ENCODE measurements at regions not wholly inside any gene's neighbourhood (a gene's known extent, or its start where the extent isn't known, plus 50 kb on each side); places are given as distances from the start of the nearest gene placed in this dataset.

- no peaks in the 10 kb centered on the region for H3K4me1 ChIP-seq (ENCODE audit: control insufficient read depth in 1 of 2, extremely low read depth in 1 of 2, insufficient read depth in 2 of 2, low read length in 2 of 2)
- Mint-ChIP-seq H3K4me1 (no peaks in the 10 kb centered on the region), H3K27me3 (peaks cover 4 to 7% of the 10 kb centered on the region in 2 donors), H3K27ac (no peak overlapping the region), H3K4me3 (no peak overlapping the region), H3K9me3 (peaks cover 0 to 8% (median 5%) of the 10 kb centered on the region in 3 donors), H3K36me3 (no peaks in the 10 kb centered on the region)
- DNase-seq (no peak), ATAC-seq (replicated peaks in 1 of 4) (no peak)
- H3K4me3 ChIP-seq (ENCODE audit: control insufficient read depth in 1 of 2, extremely low read depth in 1 of 2, low read length in 1 of 2), result no peak overlapping the region
- no peaks in the 10 kb centered on the region for H3K36me3 ChIP-seq (ENCODE audit: control insufficient read depth in 2 of 2, extremely low read depth in 1 of 2, insufficient read depth in 1 of 2, low read length in 1 of 2)
- H3K27me3 ChIP-seq (replicated peaks in 1 of 2; ENCODE audit: control insufficient read depth in 2 of 2, extremely low read depth in 1 of 2, insufficient read depth in 2 of 2, low read length in 1 of 2), result peaks cover 0 to 10% of the 10 kb centered on the region in 2 experiments
- WGBS (ENCODE audit: insufficient coverage), result 96% methylated on average over 3 of the region's 4 CpGs
- ChIA-PET POLR2A (no interaction called here), CTCF (no interaction called here)
- no peaks in the 10 kb centered on the region for H3K9me3 ChIP-seq
- no peak overlapping the region for H3K27ac ChIP-seq (ENCODE audit: low read length)
These were observed 151.0 kb downstream of the SUDS3 start for GRCh38 chr12:118527310-118527709.

- ChIA-PET POLR2A (no interaction called here), CTCF (no interaction called here)
- H3K27ac ChIP-seq (ENCODE audit: low read length), result no peak overlapping the region
- no peak overlapping the region for H3K4me3 Mint-ChIP-seq
- ATAC-seq (replicated peaks in 1 of 4), result no peak
- H3K9me3 ChIP-seq, result no peaks in the 10 kb centered on the region
- no peak overlapping the region for H3K4me3 ChIP-seq (ENCODE audit: control insufficient read depth in 1 of 2, extremely low read depth in 1 of 2, low read length in 1 of 2)
- H3K36me3 ChIP-seq (ENCODE audit: control insufficient read depth in 2 of 2, extremely low read depth in 1 of 2, insufficient read depth in 1 of 2, low read length in 1 of 2), result no peaks in the 10 kb centered on the region
- no peak overlapping the region for H3K27ac Mint-ChIP-seq
- H3K4me1 Mint-ChIP-seq, result no peaks in the 10 kb centered on the region
- peaks cover 0 to 8% (median 5%) of the 10 kb centered on the region in 3 donors for H3K9me3 Mint-ChIP-seq
- no peak for DNase-seq
- peaks cover 4 to 7% of the 10 kb centered on the region in 2 donors for H3K27me3 Mint-ChIP-seq
- no peaks in the 10 kb centered on the region for H3K36me3 Mint-ChIP-seq
- no peaks in the 10 kb centered on the region for H3K4me1 ChIP-seq (ENCODE audit: control insufficient read depth in 1 of 2, extremely low read depth in 1 of 2, insufficient read depth in 2 of 2, low read length in 2 of 2)
- peaks cover 0 to 10% of the 10 kb centered on the region in 2 experiments for H3K27me3 ChIP-seq (replicated peaks in 1 of 2; ENCODE audit: control insufficient read depth in 2 of 2, extremely low read depth in 1 of 2, insufficient read depth in 2 of 2, low read length in 1 of 2)
These were observed 152.3 kb downstream of the SUDS3 start for GRCh38 chr12:118528625-118529024.

GRCh38 chr12:118534003-118534402, 157.6 kb downstream of the SUDS3 start:
- Mint-ChIP-seq H3K9me3 (peaks cover 0 to 5% (median 5%) of the 10 kb centered on the region in 3 donors), H3K4me3 (no peak overlapping the region), H3K27me3 (peaks cover 7 to 12% of the 10 kb centered on the region in 2 donors), H3K36me3 (no peaks in the 10 kb centered on the region), H3K27ac (no peak overlapping the region), H3K4me1 (no peaks in the 10 kb centered on the region)
- DNase-seq (no peak), ATAC-seq (replicated peaks in 1 of 4) (no peak)
- no peak overlapping the region for H3K27ac ChIP-seq (ENCODE audit: low read length)
- peaks cover 0 to 10% of the 10 kb centered on the region in 2 experiments for H3K27me3 ChIP-seq (replicated peaks in 1 of 2; ENCODE audit: control insufficient read depth in 2 of 2, extremely low read depth in 1 of 2, insufficient read depth in 2 of 2, low read length in 1 of 2)
- ChIA-PET POLR2A (no interaction called here), CTCF (interaction anchor here in 1 of 2 donors (0.6 kb wide), 1 partner anchor 32 kb away, joined by 3 read pairs; no protein-coding TSS in a partner anchor)
- no peaks in the 10 kb centered on the region for H3K9me3 ChIP-seq
- H3K4me3 ChIP-seq (ENCODE audit: control insufficient read depth in 1 of 2, extremely low read depth in 1 of 2, low read length in 1 of 2), result no peak overlapping the region
- no CpG with 5 or more reads among the region's 3 CpGs for WGBS (ENCODE audit: insufficient coverage)
- H3K4me1 ChIP-seq (ENCODE audit: control insufficient read depth in 1 of 2, extremely low read depth in 1 of 2, insufficient read depth in 2 of 2, low read length in 2 of 2), result no peaks in the 10 kb centered on the region
- H3K36me3 ChIP-seq (ENCODE audit: control insufficient read depth in 2 of 2, extremely low read depth in 1 of 2, insufficient read depth in 1 of 2, low read length in 1 of 2), result no peaks in the 10 kb centered on the region

- CTCF ChIA-PET, result no interaction called here
- H3K4me1 ChIP-seq (ENCODE audit: control insufficient read depth in 1 of 2, extremely low read depth in 1 of 2, insufficient read depth in 2 of 2, low read length in 2 of 2), result no peaks in the 10 kb centered on the region
- peaks cover 0 to 4% (median 0%) of the 10 kb centered on the region in 3 donors for H3K9me3 Mint-ChIP-seq
- H3K27me3 ChIP-seq (replicated peaks in 1 of 2; ENCODE audit: control insufficient read depth in 2 of 2, extremely low read depth in 1 of 2, insufficient read depth in 2 of 2, low read length in 1 of 2), result peaks cover 0 to 10% of the 10 kb centered on the region in 2 experiments
- H3K27me3 Mint-ChIP-seq, result peaks cover 7 to 9% of the 10 kb centered on the region in 2 donors
- ATAC-seq (replicated peaks in 1 of 4) (no peak), DNase-seq (no peak)
- no peak overlapping the region for H3K27ac Mint-ChIP-seq
- H3K9me3 ChIP-seq, result no peaks in the 10 kb centered on the region
- no peak overlapping the region for H3K27ac ChIP-seq (ENCODE audit: low read length)
- no peaks in the 10 kb centered on the region for H3K4me1 Mint-ChIP-seq
- H3K36me3 ChIP-seq (ENCODE audit: control insufficient read depth in 2 of 2, extremely low read depth in 1 of 2, insufficient read depth in 1 of 2, low read length in 1 of 2), result no peaks in the 10 kb centered on the region
- H3K4me3 ChIP-seq (ENCODE audit: control insufficient read depth in 1 of 2, extremely low read depth in 1 of 2, low read length in 1 of 2), result no peak overlapping the region
- POLR2A ChIA-PET, result no interaction called here
- no peaks in the 10 kb centered on the region for H3K36me3 Mint-ChIP-seq
- 49% methylated on average over 5 of the region's 8 CpGs for WGBS (ENCODE audit: insufficient coverage)
- H3K4me3 Mint-ChIP-seq, result no peak overlapping the region
These were observed 160.1 kb downstream of the SUDS3 start for GRCh38 chr12:118536306-118536906.

- Mint-ChIP-seq H3K9me3 (peaks cover 0 to 8% (median 0%) of the 10 kb centered on the region in 3 donors), H3K4me3 (no peak overlapping the region), H3K27me3 (peaks cover 7 to 9% of the 10 kb centered on the region in 2 donors), H3K4me1 (no peaks in the 10 kb centered on the region), H3K27ac (no peak overlapping the region), H3K36me3 (no peaks in the 10 kb centered on the region)
- ATAC-seq (replicated peaks in 1 of 4) (no peak), DNase-seq (no peak)
- 63% methylated on average over 5 of the region's 10 CpGs for WGBS (ENCODE audit: insufficient coverage)
- H3K4me1 ChIP-seq (ENCODE audit: control insufficient read depth in 1 of 2, extremely low read depth in 1 of 2, insufficient read depth in 2 of 2, low read length in 2 of 2), result no peaks in the 10 kb centered on the region
- H3K36me3 ChIP-seq (ENCODE audit: control insufficient read depth in 2 of 2, extremely low read depth in 1 of 2, insufficient read depth in 1 of 2, low read length in 1 of 2), result no peaks in the 10 kb centered on the region
- no peak overlapping the region for H3K4me3 ChIP-seq (ENCODE audit: control insufficient read depth in 1 of 2, extremely low read depth in 1 of 2, low read length in 1 of 2)
- POLR2A ChIA-PET, result no interaction called here
- no peak overlapping the region for H3K27ac ChIP-seq (ENCODE audit: low read length)
- H3K9me3 ChIP-seq, result no peaks in the 10 kb centered on the region
- CTCF ChIA-PET, result no interaction called here
- H3K27me3 ChIP-seq (replicated peaks in 1 of 2; ENCODE audit: control insufficient read depth in 2 of 2, extremely low read depth in 1 of 2, insufficient read depth in 2 of 2, low read length in 1 of 2), result peaks cover 0 to 10% of the 10 kb centered on the region in 2 experiments
These were observed 161.1 kb downstream of the SUDS3 start for GRCh38 chr12:118537481-118537917.

- ChIA-PET CTCF (interaction anchor here in 1 of 2 donors (0.6 kb wide), 1 partner anchor 967 kb away, joined by 5 read pairs; no protein-coding TSS in a partner anchor), POLR2A (no interaction called here)
- no peaks in the 10 kb centered on the region for H3K9me3 ChIP-seq
- H3K4me1 Mint-ChIP-seq, result no peaks in the 10 kb centered on the region
- H3K9me3 Mint-ChIP-seq, result peaks cover 0 to 13% (median 0%) of the 10 kb centered on the region in 3 donors
- DNase-seq (no peak), ATAC-seq (replicated peaks in 1 of 4) (no peak)
- H3K4me1 ChIP-seq (ENCODE audit: control insufficient read depth in 1 of 2, extremely low read depth in 1 of 2, insufficient read depth in 2 of 2, low read length in 2 of 2), result no peaks in the 10 kb centered on the region
- no peak overlapping the region for H3K27ac Mint-ChIP-seq
- H3K27me3 Mint-ChIP-seq, result peaks cover 7 to 9% of the 10 kb centered on the region in 2 donors
- H3K27ac ChIP-seq (ENCODE audit: low read length), result no peak overlapping the region
- H3K4me3 ChIP-seq (ENCODE audit: control insufficient read depth in 1 of 2, extremely low read depth in 1 of 2, low read length in 1 of 2), result no peak overlapping the region
- WGBS (ENCODE audit: insufficient coverage), result 33% methylated on average over 1 of the region's 3 CpGs
- no peaks in the 10 kb centered on the region for H3K36me3 Mint-ChIP-seq
- no peaks in the 10 kb centered on the region for H3K36me3 ChIP-seq (ENCODE audit: control insufficient read depth in 2 of 2, extremely low read depth in 1 of 2, insufficient read depth in 1 of 2, low read length in 1 of 2)
- peaks cover 0 to 8% of the 10 kb centered on the region in 2 experiments for H3K27me3 ChIP-seq (replicated peaks in 1 of 2; ENCODE audit: control insufficient read depth in 2 of 2, extremely low read depth in 1 of 2, insufficient read depth in 2 of 2, low read length in 1 of 2)
- no peak overlapping the region for H3K4me3 Mint-ChIP-seq
These were observed 164.7 kb downstream of the SUDS3 start for GRCh38 chr12:118541071-118541470.

All from T-cell (primary cell).